GM21447 (cell line): ENCODE measurements at regions not wholly inside any gene's neighbourhood (a gene's known extent, or its start where the extent isn't known, plus 50 kb on each side); places are given as distances from the start of the nearest gene placed in this dataset.
"Not testable (repeated sequence)": the region's sequence is repeated elsewhere in the genome, so short reads cannot be mapped to it uniquely, and the experiment has no call there.

Experiments used
- ATAC-seq: cut with Tn5 transposase; IDR thresholded peaks from one replicate; pipeline ENCODE4 v1.9.1; 2021; ENCODE audit not compliant: unreplicated experiment

DNA sequence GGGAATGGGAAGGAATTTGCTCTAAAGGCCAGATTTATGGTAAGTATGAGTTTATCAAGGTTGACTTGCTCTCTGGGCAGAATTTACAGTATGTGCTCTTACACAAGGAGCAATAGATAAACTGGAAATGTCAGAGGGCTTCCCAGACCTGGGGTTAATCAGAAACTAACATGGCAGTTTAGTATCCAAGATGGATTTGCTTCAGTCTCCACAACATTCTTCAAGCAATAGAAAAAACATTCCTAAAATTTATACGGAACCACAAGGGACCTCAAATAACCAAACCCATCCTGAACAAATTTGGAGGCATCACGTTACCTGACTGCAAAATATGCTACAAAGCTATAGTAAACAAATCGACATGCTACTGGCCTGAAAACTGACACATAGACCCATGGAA lies 606.7 kb upstream of the CHRM3 start:
- no peak for ATAC-seq

DNA sequence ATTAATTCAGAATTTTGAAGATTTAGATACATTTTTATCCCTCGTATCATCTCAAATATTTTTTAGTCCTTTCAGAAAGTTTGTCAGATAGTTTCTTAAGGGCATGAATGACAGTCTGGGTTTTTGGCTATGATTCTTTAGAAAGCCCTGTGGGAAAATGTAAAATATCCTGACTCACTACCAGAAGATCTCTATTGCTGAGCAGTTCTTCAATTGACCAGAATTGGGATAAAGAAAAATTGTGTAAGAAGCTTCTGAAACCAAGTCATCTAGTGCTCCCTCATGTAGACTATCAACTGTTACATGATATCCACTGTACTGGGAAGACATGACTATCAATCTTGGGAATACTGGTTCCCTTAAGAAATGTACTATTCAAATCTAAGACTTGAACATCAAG lies 608.3 kb upstream of the CHRM3 start:
- no peak for ATAC-seq

DNA sequence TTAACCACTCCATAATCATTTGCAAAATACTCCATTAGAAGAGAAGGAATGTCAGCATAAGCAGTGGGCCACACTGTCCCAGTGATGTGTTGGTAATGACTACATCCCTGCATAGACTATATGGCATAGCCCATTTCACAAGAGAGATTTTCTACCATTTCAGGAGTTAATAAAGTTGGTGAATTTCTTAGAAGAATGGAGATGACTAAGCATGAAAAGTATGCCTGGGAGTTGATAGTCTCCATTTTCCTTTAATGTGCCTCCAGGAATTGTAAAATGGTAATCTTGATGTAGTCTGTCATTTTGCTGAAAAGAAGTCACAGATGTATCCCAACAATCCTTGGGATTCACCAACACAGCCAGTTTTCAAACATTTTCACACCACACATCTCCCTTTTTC lies 608.8 kb upstream of the CHRM3 start:
- no peak for ATAC-seq

DNA sequence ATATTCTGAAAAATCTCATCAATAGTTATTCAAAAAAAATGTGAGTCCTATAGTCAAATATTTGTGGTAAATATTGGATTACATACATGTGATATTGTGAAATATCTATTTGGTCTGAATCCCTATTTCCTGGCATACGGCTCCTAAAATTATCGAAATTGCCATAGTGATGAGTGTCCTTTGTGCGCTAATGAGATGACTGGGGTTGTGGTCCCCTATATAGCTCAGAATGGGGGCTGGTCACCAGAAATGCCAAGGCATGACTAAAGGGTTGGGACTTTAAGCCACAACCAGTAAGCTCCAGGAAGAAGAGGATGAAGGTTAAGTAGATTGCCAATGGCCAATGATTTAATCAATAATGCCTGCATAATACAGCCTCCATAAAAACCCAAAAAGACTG lies 610.2 kb upstream of the CHRM3 start:
- no peak for ATAC-seq

DNA sequence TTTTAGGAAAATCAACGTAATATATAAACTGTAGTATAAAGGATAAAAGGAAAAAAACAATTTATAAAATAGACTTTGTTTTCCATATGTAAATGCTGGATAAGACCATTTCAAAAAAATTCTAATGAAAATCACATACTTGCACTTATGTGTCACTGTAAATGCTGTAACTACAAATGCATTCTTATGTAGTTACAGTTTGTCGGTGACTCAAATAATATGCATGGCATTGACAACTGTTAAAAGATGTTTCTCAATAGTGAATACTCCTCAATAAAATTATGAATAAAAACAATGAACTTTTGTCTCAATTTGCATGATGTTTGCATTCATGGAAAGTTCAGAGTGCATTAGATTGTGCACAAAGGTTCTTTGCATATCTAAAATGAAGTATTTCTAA lies 614.0 kb upstream of the CHRM3 start:
- no peak for ATAC-seq

DNA sequence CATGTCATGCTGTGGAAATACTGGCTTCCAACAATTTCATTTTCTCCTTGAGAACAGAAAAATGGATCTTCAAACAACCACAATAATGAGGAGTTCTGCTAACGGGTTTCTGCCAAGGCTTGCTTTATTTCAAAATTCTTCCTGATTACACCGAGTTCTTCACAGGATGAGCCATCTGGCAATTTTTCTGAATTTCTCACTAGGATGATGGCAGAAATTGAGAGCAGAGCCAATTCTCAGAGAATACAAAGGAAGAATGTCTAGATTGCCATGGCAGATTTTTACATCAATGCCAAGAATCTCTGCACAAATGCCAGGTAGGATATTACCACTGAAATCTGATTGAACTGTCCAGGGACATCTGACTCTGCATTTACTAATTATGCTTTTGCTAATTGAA lies 619.0 kb upstream of the CHRM3 start:
- no peak for ATAC-seq

DNA sequence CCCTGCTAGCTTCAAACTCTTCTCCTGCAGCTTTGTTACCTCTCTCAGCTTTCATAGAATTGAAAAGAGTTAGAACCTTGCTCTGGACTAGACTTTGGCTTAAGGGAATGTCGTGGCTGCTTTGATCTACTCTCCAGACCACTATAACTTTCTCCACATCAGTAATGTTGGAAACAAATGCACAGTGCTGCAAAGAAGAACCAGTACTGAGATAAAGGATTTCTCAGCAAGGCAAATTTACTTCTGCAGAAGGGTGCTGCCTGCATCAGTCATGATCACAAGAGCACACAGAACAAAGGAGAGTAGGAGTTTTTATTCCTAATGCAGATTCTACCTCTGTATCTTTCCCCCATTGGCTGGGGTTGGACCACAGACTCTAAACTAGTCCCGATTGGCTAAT lies 621.6 kb upstream of the CHRM3 start:
- ATAC-seq, result no peak

DNA sequence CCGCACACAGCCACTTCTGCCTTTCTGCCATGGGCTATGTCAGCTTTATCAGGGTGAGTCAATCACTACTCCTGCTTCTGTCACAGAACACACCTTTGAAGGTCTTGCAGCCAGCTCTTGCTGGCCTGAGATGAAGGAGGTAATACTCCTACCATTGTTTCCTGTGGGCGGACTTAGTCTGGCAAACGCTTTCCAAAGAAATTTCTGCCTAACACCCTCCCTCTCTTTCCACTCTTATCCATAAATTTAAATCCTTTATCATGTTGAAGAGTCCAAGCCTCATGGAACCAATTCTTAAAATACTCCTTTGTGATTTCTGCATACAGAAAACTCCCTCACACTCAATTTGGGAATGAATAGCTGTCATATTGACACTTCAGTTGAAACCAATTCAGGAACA lies 633.1 kb upstream of the CHRM3 start:
- ATAC-seq, result no peak

DNA sequence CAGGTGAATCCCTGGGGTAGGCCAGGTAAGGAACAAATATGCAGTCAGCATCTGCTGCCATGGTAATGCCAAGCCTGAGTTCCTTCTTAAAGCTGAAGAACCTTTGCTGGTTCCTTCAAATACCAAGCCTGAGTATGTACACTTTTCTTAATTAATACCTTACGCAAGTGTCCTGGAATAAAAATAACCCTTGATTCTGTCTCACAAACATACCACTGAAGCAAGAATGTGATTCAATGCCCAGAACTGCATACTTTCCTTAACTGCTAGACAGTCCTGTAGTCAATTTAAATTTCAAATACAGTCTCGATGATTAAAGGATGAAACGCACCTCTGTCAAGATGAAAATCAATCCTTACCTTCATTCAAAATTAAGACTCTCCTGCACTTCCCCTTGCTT lies 634.0 kb upstream of the CHRM3 start:
- ATAC-seq, result no peak

DNA sequence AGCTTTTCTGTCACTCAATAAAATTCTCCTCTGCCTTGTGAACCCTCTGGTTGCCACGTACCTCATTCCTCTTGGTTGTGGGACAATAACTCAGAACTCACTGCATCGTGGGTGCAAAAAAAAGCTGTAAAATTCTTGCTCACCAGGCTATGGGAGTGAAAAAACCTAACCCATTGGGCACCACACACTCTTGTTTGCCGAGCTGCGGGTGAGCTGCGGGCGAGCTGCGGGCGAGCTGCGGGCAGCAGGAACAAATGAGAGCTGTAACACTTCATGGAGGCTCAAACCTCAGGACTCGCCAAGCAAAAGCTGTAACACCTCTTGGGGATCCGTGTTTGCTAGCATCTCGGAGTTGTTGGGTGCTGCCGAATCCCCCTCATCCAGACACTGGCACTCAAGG lies 641.3 kb upstream of the CHRM3 start:
- ATAC-seq, result no peak

DNA sequence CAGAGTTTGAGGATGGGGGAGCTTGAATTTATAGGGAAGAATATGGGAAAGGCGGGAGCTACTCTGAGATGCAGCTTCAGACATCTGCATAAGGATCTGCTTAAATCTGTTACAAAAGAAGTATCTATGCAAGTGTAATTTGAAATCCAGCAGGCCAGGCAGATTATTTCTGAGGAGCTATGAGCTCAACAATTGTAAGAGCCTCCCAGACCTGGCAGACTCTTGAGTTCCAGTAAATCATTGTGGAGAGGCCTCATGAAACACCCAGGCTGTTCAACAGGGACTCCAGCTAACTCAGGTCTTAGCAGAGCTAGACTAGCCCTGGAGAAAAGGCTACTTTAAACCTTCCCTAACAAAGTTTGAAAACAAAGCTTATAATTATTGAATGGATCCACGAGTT lies 647.5 kb upstream of the CHRM3 start:
- no peak for ATAC-seq

DNA sequence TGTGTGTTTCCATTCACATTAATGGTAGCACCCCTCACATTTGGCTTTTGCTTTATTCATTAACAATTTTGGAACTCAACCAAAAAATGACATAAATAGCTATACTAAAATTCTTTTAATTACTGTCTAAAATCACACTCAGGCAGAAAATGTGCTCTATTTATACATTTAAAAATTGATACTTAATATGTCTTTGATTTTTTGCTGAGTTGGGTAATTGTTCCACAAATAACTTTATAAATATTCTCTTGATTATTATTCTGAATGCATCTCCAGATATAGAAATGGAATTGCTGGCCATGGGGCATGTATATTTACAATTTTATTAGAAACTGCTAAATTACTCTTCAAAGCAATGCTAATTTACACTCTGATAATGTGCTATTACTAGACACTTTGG lies 658.7 kb upstream of the CHRM3 start:
- no peak for ATAC-seq

DNA sequence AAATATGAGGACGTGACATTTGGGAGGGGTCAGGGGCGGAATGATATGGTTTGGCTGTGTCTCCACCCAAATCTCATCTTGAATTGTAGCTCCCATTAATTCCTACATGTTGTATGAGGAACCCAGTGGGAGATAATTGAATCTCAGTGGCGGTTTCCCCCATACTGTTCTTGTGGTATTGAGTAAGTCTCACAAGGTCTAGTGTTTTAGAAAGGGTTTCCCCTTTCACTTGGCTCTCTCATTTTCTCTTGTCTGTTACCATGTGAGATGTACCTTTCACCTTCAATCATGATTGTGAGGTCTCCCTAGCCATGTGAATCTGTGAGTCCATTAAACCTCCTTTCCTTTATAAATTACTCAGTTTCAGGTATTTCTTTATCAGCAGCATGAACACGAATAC lies 663.6 kb upstream of the CHRM3 start:
- no peak for ATAC-seq

DNA sequence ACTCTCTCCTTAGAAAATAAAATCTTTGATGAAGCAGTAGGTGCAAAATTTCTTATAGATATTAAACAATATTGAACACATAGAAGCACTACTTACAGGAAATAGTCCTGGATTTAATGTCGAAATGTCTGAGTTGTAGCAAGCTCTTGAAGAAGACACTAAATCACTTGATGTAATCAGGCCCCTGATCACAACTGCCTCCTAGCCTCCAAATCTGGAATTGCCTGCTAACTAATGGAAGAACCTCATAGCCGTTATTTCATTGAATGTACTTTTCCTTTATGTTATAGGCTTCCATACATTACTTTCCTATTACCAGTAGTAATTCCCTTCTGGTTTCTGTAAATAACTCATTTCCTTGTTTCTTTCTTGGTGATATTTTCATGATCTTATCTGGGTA lies 675.7 kb upstream of the CHRM3 start:
- ATAC-seq, result no peak

DNA sequence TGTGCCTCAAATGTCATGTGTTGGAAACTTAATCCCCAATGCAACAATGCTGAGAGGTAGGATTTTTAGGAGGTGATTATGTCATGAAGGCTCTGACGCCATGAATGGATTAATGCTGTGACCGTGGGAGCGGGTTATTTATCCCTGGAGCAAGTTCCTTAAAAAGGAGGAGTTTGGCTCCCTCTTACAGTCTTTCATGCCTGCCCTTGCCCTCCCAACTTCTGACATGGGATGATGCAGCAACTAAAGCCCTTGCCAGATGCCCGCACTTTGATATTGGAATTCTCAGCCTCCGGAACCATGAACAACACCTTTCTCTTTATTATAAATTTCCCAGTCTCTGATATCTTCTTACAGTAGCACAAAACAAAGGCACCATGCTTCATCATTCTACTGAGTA lies 685.3 kb upstream of the CHRM3 start:
- no peak for ATAC-seq

DNA sequence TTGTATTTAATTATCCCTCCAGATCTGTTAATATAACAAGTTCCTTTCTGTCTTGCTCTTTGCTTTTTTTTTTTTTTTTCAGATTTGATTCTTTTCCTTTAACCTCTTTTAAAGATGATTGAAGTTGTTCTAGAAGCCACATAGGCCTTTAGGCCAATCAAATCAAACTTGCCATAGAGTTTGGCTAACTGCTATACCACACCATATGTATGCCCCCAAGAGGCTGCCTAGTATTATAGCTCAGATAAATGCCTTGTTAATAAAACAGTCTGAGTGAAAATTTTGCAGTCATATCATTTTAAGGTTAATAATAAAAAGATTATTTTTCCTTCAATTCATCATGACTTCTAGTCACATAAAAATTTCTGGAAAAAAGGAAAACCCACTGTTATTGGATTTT lies 696.0 kb upstream of the CHRM3 start:
- no peak for ATAC-seq

DNA sequence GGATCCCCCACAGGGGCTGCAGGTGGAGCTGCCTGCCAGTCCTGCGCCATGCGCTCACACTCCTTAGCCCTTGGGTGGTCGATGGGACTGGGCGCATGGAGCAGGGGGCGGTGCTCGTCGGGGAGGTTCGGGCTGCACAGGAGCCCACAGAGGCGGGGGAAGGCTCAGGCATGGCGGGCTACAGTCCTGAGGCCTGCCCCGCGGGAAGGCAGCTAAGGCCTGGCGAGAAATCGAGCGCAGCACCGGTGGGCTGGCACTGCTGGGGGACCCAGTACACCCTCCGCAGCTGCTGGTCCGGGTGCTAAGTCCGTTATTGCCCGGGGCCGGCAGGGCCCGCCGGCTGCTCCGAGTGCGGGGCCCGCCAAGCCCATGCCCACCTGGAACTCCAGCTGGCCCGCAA lies 701.8 kb upstream of the CHRM3 start:
- not testable (repeated sequence) for ATAC-seq

DNA sequence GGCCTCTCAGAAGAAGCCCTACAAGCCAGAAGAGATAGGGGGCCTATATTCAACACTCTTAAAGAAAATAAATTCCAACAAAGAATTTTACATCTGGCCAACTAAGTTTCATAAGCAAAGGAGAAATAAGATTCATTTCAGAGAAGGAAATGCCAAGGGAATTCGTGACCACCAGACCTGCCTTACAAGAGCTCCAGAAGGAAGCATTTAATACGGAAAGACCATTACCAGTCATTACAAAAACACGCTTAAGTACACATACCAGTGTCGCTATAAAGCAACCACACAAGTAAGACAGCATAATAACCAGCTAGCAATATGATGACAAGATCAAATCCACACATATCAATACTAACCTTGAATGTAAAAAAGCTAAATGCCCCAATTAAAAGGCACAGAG lies 704.9 kb upstream of the CHRM3 start:
- ATAC-seq, result no peak

DNA sequence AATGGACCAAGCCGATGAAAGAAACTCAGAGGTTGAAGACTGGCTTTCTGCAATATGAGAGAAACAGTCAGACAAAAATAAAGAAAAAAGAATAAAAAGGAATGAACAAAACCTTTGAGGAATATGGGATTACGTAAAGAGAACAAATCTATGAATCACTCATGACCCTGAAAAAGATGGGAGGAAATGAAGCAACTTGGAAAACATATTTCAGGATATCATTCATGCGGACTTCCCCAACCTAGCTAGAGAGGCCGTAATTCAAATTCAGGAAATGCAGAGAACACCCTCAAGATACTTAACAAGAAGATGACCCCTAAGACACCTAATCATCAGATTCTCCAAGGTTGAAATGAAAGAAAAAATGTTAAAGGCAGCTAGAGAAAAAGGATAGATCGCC lies 705.3 kb upstream of the CHRM3 start:
- no peak for ATAC-seq

DNA sequence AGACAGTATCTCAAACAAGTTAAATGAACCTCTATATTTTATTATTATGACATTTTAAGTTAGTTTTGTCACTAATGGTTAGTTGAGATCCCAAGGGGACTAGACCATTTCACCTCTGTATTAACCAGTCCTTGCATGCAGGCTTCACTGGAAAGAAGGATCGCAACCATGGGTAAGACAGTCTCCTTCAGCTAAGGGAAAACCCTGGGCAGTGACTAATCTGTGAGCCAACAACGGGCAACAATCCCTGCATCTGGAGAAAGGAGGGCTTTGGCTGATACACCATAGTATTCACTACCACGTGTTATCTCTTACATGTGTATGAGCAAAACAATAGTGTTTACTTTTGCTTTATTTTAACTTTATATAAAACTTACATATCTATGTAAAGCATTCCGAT lies 708.8 kb upstream of the CHRM3 start:
- no peak for ATAC-seq

DNA sequence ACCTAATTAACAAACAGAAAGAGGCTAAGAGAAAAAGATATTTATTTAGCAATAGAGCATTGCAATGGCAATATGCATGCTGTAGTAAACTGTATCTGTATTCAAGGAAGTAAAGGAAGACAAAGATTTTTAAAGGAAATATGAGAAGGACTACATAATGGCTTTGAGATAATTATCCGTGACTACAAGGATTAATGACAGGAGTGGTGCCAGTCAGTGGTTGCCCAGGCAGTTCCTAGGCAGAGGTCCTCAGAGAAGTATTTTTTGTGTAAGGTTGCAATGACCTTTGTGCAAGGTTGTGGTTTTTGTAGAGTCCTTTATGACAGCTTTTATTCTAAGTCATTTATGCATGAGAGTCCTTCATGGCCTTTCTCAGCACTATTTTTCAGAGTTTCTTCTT lies 711.1 kb upstream of the CHRM3 start:
- ATAC-seq, result no peak

DNA sequence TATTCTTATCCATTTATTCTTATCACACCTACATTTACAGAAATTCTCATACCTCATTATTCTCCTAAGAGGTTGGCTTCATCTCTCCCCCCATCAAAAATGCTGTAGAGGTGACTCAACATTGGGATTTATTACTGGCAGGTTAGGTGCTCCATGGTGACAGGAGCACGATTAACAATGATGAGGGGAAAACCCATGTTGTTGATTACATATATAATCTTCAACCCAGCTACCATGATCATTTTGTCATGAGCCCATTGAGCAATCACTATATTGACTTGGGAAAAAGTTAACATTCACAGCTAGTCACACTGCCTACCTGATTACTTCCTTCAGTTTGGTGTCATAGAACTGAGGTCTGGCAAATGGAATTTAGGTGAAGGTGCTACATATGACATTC lies 712.1 kb upstream of the CHRM3 start:
- ATAC-seq, result no peak

DNA sequence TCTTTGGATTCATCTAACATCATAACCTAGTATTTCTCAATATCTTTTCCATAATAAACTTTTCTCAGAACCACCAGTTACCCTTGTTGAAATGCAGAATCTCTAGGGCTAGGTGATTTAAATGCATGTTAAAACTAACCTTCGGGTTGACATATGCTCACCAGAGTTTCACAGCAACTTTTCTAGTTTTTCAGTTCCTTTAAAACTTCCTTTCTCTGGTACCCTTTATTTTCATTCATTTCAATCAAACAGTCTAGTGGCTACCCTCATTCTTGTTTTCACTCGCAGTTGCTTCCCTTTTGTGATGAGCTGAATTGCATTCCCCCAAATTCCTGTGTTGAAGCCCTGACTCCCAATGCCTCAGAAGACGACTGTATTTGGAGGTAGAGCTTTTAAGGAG lies 712.8 kb upstream of the CHRM3 start:
- no peak for ATAC-seq

DNA sequence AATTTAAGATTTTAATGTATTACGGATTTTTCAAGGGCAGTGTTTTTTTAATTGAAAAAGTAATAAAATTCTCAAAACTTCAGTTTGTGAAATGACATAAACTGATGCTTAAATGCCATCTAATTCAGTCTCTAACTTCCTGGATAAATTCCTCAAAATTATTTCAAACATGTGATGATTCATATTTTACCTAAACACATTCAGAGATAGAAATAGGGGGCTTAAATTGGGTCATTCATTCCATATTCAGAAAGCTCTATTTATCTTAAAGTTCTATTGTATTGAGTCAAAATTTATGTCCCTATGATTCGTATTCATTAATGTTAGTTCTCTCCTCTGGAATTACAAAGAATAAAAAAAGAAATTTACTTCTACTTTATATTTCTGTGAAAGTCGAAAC lies 713.6 kb upstream of the CHRM3 start:
- no peak for ATAC-seq
